Activated effector memory CD4-positive, alpha-beta T cell treated with anti-CD3 and anti-CD28 coated beads, Interleukin-2, amount 50 U/mL, for 16 hours (primary cell): ENCODE measurements at regions not wholly inside any gene's neighbourhood (a gene's known extent, or its start where the extent isn't known, plus 50 kb on each side); places are given as distances from the start of the nearest gene placed in this dataset.
"Not testable (repeated sequence)": the region's sequence is repeated elsewhere in the genome, so short reads cannot be mapped to it uniquely, and the experiment has no call there.

Experiments
- DNase-seq: peaks from one replicate; pipeline ENCODE4 v3.0.0-alpha.2; 2020

DNA sequence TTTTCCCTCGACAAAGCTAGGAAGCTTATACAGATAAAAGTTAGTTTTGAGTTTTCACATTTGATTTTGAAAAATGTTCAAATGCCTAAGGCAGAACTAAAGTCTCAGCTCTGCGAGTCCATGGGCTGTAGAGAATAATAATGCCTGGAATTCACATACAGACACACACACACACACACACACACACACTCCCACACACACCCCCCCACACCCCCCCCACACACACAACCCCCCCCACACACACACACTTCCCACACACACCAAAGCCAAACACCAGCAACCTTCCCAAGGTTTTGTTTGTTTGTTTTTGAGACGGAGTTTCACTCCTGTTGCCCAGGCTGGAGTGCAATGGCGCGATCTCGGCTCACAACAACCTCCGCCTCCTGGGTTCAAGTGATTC is 62.8 kb upstream of the EIF5 start:
- no peak for DNase-seq

DNA sequence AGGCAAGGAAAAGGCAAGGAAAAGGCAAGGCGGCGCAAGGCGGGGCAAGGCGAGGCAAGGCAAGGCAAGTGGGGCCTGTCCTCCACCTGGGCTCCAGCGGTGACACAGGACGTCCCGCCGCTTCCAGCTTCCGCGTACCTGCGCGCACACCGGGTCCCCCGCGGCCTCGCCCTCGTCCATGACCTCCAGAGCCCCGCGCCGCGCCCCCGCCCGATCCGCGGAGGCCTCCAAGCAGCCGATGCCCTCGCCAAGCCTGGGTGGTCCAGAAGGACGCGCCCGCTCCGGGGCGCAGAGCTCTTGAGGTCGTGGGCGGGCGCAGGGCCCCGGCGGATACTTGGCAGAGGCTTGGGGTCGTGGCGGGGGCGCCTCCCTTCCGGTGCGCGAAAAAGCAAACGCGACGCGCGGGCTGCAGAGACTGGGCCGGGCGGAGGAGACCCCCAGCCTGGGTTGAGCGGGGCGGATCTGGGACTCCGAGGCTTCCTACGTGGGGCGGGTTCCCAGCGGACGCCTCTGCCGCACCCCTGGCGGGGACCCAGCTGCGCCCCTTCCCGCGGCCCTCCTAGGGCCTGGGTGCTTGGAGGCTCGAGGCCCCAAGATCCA is 60.8 kb upstream of the EIF5 start:
- no peak for DNase-seq

GRCh38 chr14:103273745-103274615 is 60.1 kb upstream of the EIF5 start:
- DNase-seq, result no peak

DNA sequence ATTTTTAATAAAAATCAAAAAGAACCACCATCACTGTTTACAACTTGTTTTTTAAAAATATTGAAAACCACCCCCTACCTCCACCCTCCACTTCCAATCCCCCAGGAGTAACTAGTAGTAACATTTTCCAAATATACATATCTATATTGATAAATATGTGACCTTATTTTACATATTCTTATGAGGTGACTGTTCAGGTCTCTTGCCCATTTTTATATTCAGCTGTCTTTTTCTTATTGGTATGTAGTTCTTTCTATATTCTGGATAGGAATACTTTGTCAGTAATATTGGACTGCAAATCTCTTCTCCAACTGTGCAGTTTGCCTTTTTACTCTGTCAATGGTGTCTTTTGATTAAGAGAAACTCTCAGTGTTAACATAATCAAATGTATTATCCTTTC is 59.0 kb upstream of the EIF5 start:
- DNase-seq, result no peak

DNA sequence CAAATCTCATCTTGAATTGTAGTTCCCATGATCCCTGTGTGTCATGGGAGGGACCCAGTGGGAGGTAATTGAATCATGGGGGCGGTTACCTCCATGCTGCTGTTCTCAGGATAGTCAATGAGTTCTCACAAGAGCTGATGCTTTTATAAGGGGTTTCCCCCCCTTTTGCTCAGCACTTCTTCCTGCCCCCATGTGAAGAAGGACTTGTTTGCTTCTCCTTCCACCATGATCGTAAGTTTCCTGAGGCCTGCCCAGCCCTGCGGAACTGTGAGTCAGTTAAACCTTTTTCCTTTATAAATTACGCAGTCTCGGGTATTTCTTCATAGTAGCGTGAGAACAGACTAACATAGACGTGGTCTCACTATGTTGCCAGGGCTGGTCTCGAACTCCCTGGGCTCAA is 56.1 kb upstream of the EIF5 start:
- DNase-seq, result no peak

DNA sequence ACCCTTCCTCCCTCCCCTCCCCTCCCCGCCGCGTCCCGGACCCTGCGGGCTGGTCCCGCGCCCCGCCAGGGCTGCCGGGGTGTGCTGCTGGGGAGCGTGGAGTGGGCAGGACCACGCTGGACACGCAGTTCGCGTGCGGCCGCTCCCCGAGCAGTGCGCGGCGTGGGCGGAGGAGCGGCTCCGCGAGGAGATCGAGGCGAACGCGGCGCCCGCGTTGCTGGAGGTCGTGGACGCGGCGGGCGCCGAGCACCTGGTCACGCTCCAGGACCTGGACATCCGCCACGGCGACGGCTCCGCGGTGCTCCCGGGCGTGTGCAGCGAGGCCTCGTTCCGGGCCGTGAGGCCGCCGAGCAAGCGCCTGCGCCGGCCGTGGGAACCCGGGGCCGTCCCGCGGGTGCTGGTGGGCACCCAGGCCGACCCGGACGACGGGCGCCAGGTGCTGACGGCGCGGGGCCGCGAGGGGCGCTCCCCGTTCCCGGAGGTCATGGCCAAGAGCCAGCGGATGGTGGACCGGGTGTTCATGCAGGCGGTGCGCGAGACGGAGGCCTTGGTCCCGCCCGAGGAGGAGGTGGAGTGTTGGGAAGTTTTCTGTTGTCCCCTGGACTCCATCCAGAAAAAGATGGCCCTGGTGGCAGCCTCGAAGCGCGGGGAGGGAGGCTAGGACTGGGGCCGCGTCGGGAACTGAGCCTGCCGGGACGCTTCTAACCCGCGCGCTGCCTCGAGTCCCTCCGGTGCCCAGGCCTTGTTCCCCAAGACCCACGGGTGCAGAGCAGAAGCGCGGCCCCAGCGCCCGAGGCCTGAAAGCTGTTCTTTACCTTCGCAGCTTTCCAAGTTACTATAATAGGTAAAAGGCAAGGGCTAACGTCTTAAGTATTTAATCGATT is 54.7 kb upstream of the EIF5 start:
- no peak for DNase-seq

- DNase-seq, result no peak
These were observed 53.6 kb upstream of the EIF5 start for GRCh38 chr14:103280278-103280928.

GRCh38 chr14:103281496-103282231 is 52.4 kb upstream of the EIF5 start:
- no peak for DNase-seq

DNA sequence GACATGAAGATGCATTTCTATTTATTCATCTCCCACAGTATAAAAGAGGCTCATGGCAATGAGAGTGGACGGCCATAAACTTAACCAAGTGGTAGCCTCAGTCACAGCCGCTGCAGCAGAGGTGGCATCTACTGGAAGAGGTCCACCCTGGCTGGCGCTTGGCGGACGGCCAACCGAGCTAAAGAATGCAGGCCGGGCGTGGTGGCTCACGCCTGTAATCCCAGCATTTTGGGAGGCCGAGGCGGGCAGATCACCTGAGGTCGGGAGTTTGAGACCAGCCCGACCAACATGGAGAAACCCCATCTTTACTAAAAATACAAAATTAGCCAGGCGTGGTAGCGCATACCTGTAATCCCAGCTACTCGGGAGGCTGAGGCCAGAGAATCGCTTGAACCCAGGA is 51.7 kb upstream of the EIF5 start:
- not testable (repeated sequence) for DNase-seq

- no peak for DNase-seq
These were observed 51.1 kb upstream of the EIF5 start for GRCh38 chr14:103282932-103283331.

GRCh38 chr14:103283916-103284315 is 50.1 kb upstream of the EIF5 start:
- no peak for DNase-seq
